Progenitor cell of endocrine pancreas (in vitro differentiated cells): ENCODE measurements at regions not wholly inside any gene's neighbourhood (a gene's known extent, or its start where the extent isn't known, plus 50 kb on each side); places are given as distances from the start of the nearest gene placed in this dataset.

Experiments
- DNase-seq: peaks from one replicate; pipeline ENCODE4 v3.0.0; 2021; ENCODE audit warnings: low spot score; ENCODE audit not compliant: unreplicated experiment
- H3K27ac Mint-ChIP-seq: 2 replicates; pipeline ENCODE4 v1.8.0; 2021; ENCODE audit warnings: mild to moderate bottlenecking, moderate library complexity, mixed read lengths
- H3K27me3 Mint-ChIP-seq: 2 replicates; pipeline ENCODE4 v1.8.0; 2021; ENCODE audit warnings: mixed read lengths
- H3K36me3 Mint-ChIP-seq: 2 replicates; pipeline ENCODE4 v1.8.0; 2022; ENCODE audit warnings: mixed read lengths; ENCODE audit not compliant: insufficient read depth
- H3K4me1 Mint-ChIP-seq: 2 replicates; pipeline ENCODE4 v1.8.0; 2021; ENCODE audit warnings: low read depth, mixed read lengths
- H3K4me3 Mint-ChIP-seq: 2 replicates; pipeline ENCODE4 v1.8.0; 2021; ENCODE audit warnings: low read depth, mild to moderate bottlenecking, moderate library complexity, mixed read lengths
- H3K9me3 Mint-ChIP-seq: 2 replicates; pipeline ENCODE4 v1.8.0; 2021; ENCODE audit warnings: low read depth, mixed read lengths
- TF ChIP-seq, protein P1 (sequence below): fragments of 200-600 bp; sonication (generic); IDR thresholded peaks from one replicate; pipeline ENCODE4 v1.5.0; 2021; ENCODE audit warnings: antibody characterized with exemption, mild to moderate bottlenecking; ENCODE audit not compliant: unreplicated experiment

DNA sequence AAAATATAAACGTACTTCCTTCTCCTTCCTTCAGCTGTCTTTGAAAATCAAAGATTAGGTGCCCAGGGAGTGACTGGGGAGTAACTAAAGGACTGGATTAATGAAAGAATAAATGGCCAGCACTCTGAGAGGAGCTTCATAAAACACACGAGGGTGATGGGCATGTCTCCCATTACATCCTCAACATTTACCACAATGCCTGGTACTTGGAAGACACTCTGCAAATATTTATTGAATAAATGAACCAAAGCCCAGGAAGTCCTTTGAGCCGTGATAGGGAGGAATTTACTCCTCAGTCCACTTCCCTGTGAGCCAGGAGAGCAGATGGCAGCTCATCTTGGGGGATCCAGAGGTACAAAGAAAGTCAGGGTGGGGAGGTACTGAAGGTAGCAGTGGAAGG lies 96.3 kb downstream of the RAB11FIP2 start:
- no peaks in the 10 kb centered on the region for H3K9me3 Mint-ChIP-seq
- H3K27ac Mint-ChIP-seq: no peak overlapping the region
- DNase-seq: no peak
- no peaks in the 10 kb centered on the region for H3K4me1 Mint-ChIP-seq
- no peaks in the 10 kb centered on the region for H3K36me3 Mint-ChIP-seq
- H3K4me3 Mint-ChIP-seq: no peak overlapping the region
- H3K27me3 Mint-ChIP-seq: peaks cover 16% of the 10 kb centered on the region
- TF ChIP-seq, protein P1, sequence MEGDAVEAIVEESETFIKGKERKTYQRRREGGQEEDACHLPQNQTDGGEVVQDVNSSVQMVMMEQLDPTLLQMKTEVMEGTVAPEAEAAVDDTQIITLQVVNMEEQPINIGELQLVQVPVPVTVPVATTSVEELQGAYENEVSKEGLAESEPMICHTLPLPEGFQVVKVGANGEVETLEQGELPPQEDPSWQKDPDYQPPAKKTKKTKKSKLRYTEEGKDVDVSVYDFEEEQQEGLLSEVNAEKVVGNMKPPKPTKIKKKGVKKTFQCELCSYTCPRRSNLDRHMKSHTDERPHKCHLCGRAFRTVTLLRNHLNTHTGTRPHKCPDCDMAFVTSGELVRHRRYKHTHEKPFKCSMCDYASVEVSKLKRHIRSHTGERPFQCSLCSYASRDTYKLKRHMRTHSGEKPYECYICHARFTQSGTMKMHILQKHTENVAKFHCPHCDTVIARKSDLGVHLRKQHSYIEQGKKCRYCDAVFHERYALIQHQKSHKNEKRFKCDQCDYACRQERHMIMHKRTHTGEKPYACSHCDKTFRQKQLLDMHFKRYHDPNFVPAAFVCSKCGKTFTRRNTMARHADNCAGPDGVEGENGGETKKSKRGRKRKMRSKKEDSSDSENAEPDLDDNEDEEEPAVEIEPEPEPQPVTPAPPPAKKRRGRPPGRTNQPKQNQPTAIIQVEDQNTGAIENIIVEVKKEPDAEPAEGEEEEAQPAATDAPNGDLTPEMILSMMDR: no peak
